HS-5 (cell line): ENCODE measurements at regions not wholly inside any gene's neighbourhood (a gene's known extent, or its start where the extent isn't known, plus 50 kb on each side); places are given as distances from the start of the nearest gene placed in this dataset.
"Not testable (repeated sequence)": the region's sequence is repeated elsewhere in the genome, so short reads cannot be mapped to it uniquely, and the experiment has no call there.

ENCODE experiments used
- DNase-seq: peaks from one replicate; pipeline ENCODE4 v3.0.0-alpha.2; 2012; ENCODE audit warnings: low read depth

GRCh38 chr9:94191706-94192105 lies 67.4 kb upstream of the ZNF169 start:
- DNase-seq, result not testable (repeated sequence)

DNA sequence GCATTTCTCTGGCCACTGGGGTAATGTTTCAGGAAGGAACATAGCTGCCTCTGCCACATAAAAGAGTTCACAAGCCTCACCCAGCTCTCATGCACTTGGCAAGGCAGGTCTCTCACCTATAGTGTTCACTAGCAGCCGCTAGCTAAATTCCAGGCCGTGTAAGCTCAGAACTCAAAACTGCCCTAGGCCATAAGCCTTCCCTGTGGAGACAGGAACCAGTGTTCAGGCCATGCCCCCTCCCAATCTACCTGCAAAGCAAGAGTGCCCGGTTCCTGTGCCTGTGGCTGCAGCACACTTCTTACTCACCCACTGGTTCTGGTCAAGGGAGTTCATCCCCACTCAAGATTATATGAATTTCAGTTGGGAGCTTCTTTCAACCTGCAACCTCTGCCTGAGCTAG lies 60.7 kb upstream of the ZNF169 start:
- DNase-seq, result no peak

DNA sequence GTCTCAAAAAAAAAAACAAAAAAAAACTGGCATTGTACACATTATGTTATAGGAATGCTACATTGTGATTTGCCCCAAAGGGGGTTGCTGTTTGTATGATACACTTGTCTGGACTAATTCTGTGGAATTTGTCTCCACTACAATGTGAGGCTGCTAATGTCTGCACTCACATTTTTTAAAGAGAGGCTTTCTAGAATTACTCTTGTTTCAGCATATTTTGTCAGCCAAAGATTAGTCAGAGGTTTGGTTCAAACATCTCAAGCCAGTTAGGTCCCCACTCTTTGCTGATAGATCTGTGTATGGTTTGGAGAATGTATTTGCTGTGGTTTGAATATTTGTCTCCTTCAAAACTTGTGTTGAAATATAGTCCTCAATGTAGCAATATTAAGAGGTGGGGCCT lies 59.3 kb upstream of the ZNF169 start:
- DNase-seq, result no peak

GRCh38 chr9:94204174-94204573 lies 54.9 kb upstream of the ZNF169 start:
- DNase-seq, result no peak

DNA sequence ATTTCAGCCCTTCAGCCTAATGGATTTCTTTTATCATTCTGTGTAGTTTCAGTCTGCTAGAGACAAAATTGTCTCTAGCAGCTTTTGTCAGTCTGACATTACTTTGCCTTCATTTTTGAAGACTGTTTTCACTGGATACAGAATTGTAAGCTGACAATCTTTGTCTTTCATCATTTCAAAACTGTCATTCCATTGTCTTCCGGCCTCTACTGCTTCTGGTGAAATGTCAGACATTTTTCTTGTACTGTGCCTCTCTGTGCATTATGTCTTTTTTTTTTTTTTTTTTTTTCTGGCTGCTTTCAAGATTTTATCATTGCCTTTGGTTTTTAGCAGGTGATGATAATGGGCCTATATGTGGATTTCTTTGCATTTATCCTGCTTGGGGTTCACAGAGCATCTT lies 51.3 kb upstream of the ZNF169 start:
- DNase-seq, result no peak
